ENCODE measurements at regions not wholly inside any gene's neighbourhood (a gene's known extent, or its start where the extent isn't known, plus 50 kb on each side); places are given as distances from the start of the nearest gene placed in this dataset. TPM values are rescaled to one million over a fixed set of nuclear protein-coding genes. Genes with fewer than 3 reads are reported as not detected.

Small RNA genes in the stretch of these regions (small RNA-seq; reads per million reads assigned to genes)
- gene AC011233.1 (ENCODE audit: insufficient read depth), result not detected
- not detected for gene MIR4268 (ENCODE audit: insufficient read depth)

Measured in mesendoderm (in vitro differentiated cells).